Activated T-cell treated with anti-CD3 and anti-CD28 coated beads, Interleukin-2, amount 50 U/mL, for 24 hours (primary cell): ENCODE measurements at regions not wholly inside any gene's neighbourhood (a gene's known extent, or its start where the extent isn't known, plus 50 kb on each side); places are given as distances from the start of the nearest gene placed in this dataset.

Source experiments
- DNase-seq: peaks from one replicate; pipeline ENCODE4 v3.0.0-alpha.2; 2020
- H3K27ac Mint-ChIP-seq: 2 replicates; pipeline ENCODE4 v1.8.0; 2020; ENCODE audit warnings: mild to moderate bottlenecking, mixed read lengths
- H3K27me3 Mint-ChIP-seq: 2 replicates; pipeline ENCODE4 v1.8.0; 2020; ENCODE audit warnings: mixed read lengths
- H3K36me3 Mint-ChIP-seq: 2 replicates; pipeline ENCODE4 v1.8.0; 2020; ENCODE audit warnings: low read depth, mixed read lengths
- H3K4me1 Mint-ChIP-seq: 2 replicates; pipeline ENCODE4 v1.8.0; 2020; ENCODE audit warnings: low read depth, mixed read lengths
- H3K4me3 Mint-ChIP-seq: 2 replicates; pipeline ENCODE4 v1.8.0; 2020; ENCODE audit warnings: mild to moderate bottlenecking, moderate library complexity, mixed read lengths
- H3K9me3 Mint-ChIP-seq: 2 replicates; pipeline ENCODE4 v1.8.0; 2020; ENCODE audit warnings: mixed read lengths

DNA sequence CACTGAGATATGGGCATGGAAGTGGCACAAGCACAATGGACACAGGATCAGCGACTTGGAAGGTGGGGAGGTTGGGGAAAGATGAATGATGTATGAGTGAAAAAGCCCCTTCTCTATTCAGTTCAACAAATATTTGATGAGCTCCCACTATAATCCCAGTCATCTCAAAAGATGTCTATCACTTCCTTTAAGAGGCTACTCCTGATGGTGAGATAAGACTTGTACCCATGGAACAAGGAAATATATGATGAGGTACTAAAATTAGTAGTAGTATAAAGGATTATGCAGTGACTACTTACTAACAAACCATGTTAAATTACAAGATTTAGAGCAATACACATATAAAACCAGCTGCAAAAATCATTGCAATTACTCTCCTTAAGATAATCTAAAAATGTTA lies 107.8 kb upstream of the COL5A2 start:
- H3K9me3 Mint-ChIP-seq, result peaks cover 12% of the 10 kb centered on the region
- H3K36me3 Mint-ChIP-seq, result peaks cover 8% of the 10 kb centered on the region
- peak overlapping the region; percentile 85 for H3K27ac Mint-ChIP-seq
- DNase-seq, result no peak
- H3K4me1 Mint-ChIP-seq, result peaks cover 67% of the 10 kb centered on the region
- H3K27me3 Mint-ChIP-seq, result no peaks in the 10 kb centered on the region
- no peak overlapping the region for H3K4me3 Mint-ChIP-seq

DNA sequence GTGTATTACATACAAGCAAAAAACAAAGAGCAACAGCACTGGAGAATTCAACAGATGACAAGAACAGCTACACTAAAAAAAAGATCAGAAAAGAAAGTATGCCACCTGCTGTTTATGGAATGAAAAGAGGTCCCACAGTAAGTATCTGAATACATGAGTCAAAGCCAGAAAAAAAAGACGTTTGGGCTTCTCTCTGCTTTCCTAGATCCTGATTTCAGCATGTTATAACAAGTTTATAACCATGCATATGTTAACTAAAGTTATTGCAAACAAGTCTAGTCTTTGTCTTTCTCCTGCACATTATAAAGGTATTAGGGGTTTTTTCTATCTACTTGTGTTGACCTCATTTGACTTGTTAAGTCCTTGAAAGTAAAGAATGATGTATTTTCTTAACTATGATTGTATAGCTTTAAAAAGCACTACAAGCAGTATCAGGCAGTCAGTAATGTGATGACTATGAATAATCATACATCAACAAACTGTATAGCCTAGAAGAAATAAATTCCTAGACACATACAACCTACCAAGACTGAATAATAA lies 108.5 kb upstream of the COL5A2 start:
- no peaks in the 10 kb centered on the region for H3K27me3 Mint-ChIP-seq
- H3K4me1 Mint-ChIP-seq, result peaks cover 68% of the 10 kb centered on the region
- DNase-seq, result no peak
- H3K36me3 Mint-ChIP-seq, result peaks cover 8% of the 10 kb centered on the region
- H3K9me3 Mint-ChIP-seq, result peaks cover 12% of the 10 kb centered on the region
- H3K4me3 Mint-ChIP-seq, result no peak overlapping the region
- peak overlapping the region; percentile 85 for H3K27ac Mint-ChIP-seq

DNA sequence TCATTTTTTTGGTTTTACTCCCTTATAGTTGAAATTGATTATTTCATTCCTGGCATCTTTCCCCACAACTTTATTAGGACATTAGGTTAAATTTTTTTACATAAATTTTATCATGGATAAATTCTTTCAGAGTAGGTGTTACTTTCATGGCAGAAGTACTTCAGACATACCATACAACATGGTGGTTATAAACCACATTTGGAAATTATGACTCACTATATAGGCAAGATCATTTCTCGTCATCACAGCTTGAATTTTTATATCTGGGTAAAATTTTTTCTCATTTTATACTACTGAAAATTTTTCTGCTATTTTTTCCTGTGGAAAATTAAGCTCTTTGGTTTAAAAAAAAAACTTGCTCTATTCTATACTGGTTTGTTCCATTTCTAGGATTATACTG lies 111.9 kb upstream of the COL5A2 start:
- H3K27ac Mint-ChIP-seq, result peak overlapping the region; percentile 89
- peaks cover 63% of the 10 kb centered on the region for H3K4me1 Mint-ChIP-seq
- no peak overlapping the region for H3K4me3 Mint-ChIP-seq
- H3K27me3 Mint-ChIP-seq, result no peaks in the 10 kb centered on the region
- peaks cover 12% of the 10 kb centered on the region for H3K9me3 Mint-ChIP-seq
- DNase-seq, result no peak
- peaks cover 8% of the 10 kb centered on the region for H3K36me3 Mint-ChIP-seq

DNA sequence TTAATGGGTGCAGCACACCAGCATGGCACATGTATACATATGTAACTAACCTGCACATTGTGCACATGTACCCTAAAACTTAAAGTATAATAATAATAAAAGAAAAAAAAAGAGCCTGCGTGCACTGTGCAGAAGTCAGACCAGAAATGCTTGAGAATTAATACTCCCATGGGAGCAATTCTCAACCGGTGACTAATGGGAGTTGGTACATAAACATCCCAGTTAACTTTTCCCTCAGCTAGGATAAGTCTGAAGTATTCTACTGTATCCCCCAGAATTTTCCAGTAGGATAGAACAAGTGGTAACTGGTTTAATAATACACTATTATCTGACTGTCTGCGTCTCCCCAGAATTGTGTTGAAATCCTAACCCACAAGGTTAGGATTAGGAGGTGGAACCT lies 113.6 kb upstream of the COL5A2 start:
- no peak overlapping the region for H3K4me3 Mint-ChIP-seq
- H3K4me1 Mint-ChIP-seq, result peaks cover 63% of the 10 kb centered on the region
- no peaks in the 10 kb centered on the region for H3K27me3 Mint-ChIP-seq
- no peak for DNase-seq
- H3K9me3 Mint-ChIP-seq, result peaks cover 12% of the 10 kb centered on the region
- peaks cover 8% of the 10 kb centered on the region for H3K36me3 Mint-ChIP-seq
- no peak overlapping the region for H3K27ac Mint-ChIP-seq

DNA sequence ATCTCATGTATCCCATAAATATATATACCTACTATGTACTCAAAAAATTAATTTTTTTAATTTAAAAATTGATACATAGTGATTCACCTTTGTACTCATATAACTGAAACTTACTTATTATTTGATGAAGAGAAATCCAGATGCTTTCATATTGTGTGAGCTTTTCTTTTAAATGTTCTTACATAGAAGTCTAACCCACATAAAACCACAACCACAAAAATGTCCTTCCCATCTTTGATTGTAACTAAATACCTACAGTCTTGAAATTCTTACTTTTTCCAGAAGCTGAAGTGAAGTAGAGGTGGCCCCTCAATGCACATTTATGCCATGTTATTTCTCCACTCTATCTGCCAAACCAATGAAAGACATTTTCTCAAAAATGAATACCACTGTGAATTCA lies 117.9 kb upstream of the COL5A2 start:
- peaks cover 2% of the 10 kb centered on the region for H3K9me3 Mint-ChIP-seq
- no peaks in the 10 kb centered on the region for H3K27me3 Mint-ChIP-seq
- H3K4me3 Mint-ChIP-seq, result no peak overlapping the region
- H3K36me3 Mint-ChIP-seq, result peaks cover 5% of the 10 kb centered on the region
- H3K27ac Mint-ChIP-seq, result peak overlapping the region; percentile 88
- no peak for DNase-seq
- peaks cover 76% of the 10 kb centered on the region for H3K4me1 Mint-ChIP-seq

DNA sequence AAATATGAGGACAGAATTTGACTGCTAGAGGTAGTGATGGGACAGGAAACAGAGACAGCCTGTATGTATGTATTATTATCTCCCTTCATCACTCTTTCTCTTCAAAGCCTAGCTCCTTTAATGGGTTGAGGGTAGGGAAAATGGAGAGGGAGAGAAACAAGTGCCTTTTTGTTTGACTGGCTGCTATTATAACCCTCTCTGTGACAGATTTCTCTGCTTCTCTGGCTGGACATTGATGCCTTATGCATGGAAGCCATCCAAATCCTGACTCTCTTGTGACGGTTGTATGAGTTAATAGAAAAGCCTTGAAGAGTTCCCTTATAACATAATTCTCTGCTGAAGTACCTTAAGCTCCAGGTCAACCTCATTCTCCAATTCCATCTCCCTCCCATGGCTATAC lies 118.5 kb upstream of the COL5A2 start:
- peaks cover 2% of the 10 kb centered on the region for H3K9me3 Mint-ChIP-seq
- H3K4me3 Mint-ChIP-seq, result no peak overlapping the region
- peak overlapping the region; percentile 88 for H3K27ac Mint-ChIP-seq
- no peak for DNase-seq
- peaks cover 9% of the 10 kb centered on the region for H3K36me3 Mint-ChIP-seq
- no peaks in the 10 kb centered on the region for H3K27me3 Mint-ChIP-seq
- peaks cover 80% of the 10 kb centered on the region for H3K4me1 Mint-ChIP-seq

DNA sequence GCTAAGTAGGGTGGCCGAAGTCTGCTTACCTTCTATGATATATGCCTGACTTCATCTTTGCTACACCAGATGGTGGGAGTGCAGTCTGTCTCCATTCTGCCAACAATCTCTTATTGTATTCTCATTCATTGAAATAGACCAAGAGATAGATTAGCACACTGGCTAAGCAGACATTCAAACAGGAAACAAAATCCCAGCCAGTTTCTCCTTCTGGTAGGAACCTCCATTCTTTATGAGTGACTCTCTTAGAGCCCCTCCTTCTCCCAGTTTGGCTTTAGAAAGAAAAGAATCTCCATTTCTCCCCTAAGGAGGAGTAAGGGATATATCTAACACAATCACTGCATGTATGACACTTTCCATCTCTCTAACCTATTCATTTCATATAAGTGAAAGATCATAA lies 118.9 kb upstream of the COL5A2 start:
- Mint-ChIP-seq H3K27me3 (no peaks in the 10 kb centered on the region), H3K9me3 (peaks cover 3% of the 10 kb centered on the region), H3K27ac (peak overlapping the region; percentile 88), H3K4me3 (no peak overlapping the region), H3K4me1 (peaks cover 83% of the 10 kb centered on the region), H3K36me3 (peaks cover 11% of the 10 kb centered on the region)
- DNase-seq, result no peak

DNA sequence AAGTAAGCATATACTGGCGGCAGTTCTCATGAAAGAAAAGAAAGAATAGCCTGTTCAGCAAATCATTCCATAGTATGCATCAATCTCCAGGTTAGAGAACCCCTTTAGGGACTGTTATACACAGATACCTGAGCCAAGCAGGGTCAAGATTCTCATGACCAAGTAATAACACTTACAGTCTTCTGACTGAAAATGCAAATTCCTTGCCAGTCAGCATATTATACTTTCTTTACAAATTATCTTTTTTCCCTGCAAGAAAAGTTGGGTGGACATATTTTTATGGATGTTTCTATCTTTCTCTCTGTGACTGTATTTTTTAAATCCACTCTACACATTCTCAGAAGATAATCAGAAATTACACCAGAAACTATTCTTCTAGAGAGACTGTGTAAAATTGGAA lies 120.4 kb upstream of the COL5A2 start:
- no peak overlapping the region for H3K27ac Mint-ChIP-seq
- H3K4me1 Mint-ChIP-seq, result peaks cover 90% of the 10 kb centered on the region
- H3K27me3 Mint-ChIP-seq, result no peaks in the 10 kb centered on the region

DNA sequence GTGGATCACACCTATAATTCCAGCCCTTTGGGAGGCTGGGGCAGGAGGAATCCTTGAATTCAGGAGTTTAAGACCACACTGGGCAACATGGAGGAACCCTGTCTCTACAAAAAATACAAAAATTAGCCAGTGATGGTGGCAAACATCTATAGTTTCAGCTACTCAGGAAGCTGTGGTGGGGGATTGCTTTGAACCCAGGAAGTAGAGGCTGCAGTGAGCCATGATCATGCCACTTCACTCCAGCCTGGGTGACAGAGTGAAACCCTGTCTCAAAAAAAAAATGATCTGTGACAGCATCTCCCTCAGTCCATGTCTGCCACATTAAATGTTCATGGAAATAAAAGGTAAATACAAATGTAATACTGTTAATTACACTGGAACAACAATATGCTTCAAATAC lies 121.4 kb upstream of the COL5A2 start:
- Mint-ChIP-seq H3K27me3 (no peaks in the 10 kb centered on the region), H3K27ac (peak overlapping the region; percentile 91), H3K4me3 (peak overlapping the region; percentile 2), H3K36me3 (peaks cover 27% of the 10 kb centered on the region), H3K4me1 (peaks cover 90% of the 10 kb centered on the region), H3K9me3 (peaks cover 6% of the 10 kb centered on the region)
- DNase-seq, result no peak

More for the DNA sequence above, 120.4 kb upstream of the COL5A2 start:
- DNase-seq, result no peak
- Mint-ChIP-seq H3K9me3 (peaks cover 6% of the 10 kb centered on the region), H3K4me3 (no peak overlapping the region), H3K36me3 (peaks cover 22% of the 10 kb centered on the region)

DNA sequence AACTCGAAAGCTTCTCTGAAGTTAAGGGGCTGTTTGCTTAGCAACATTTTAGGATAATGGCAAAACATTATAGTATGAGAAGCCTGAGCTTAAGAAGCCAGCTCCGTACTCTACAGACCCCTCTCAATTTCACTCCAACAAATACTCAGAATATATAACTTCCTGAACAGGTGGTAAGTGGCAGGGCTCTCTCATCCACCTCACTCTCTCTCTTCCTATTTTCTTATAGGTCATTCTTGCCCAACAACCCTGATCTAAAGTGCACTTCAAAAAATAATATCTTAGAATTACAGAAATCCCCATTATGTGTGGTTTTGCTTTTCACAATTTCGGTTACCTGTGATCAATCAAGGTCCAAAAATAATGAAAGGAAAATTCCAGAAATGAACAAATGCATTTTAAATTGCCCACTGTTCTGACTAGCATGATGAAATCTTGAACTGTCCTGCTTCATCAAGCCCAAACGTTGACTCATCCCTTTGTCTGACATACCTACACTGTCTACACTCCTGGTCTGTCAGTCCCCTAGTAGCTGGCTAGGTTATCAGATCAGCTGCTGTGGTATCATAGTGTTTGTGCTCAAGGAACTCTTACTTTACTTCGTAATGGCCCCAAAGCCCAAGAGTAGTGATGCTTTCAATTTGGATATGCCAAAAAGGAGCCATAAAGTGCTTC lies 122.8 kb upstream of the COL5A2 start:
- H3K4me1 Mint-ChIP-seq, result peaks cover 85% of the 10 kb centered on the region
- H3K27ac Mint-ChIP-seq, result peak overlapping the region; percentile 92
- H3K27me3 Mint-ChIP-seq, result no peaks in the 10 kb centered on the region
- H3K4me3 Mint-ChIP-seq, result peak overlapping the region; percentile 13
- peaks cover 6% of the 10 kb centered on the region for H3K9me3 Mint-ChIP-seq
- DNase-seq, result no peak
- peaks cover 27% of the 10 kb centered on the region for H3K36me3 Mint-ChIP-seq

DNA sequence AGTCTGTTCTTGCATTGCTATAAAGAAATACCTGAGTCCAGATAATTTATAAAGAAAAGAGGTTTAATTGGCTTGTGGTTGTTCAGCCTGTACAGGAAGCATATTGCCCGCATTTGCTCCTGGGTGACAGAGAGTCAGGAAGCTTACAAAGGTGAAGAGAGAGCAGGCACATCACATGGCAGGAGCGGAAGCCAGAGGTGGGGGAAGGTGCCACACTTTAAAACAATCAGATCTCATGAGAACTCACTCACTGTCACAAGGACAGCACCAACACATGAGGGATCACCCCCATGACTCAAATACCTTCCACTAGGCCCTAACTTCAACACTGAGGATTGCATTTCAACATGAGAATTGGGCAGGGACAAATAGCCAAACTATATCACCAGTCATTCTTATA lies 124.8 kb upstream of the COL5A2 start:
- Mint-ChIP-seq H3K27me3 (no peaks in the 10 kb centered on the region), H3K9me3 (peaks cover 6% of the 10 kb centered on the region), H3K36me3 (peaks cover 27% of the 10 kb centered on the region), H3K27ac (peak overlapping the region; percentile 92), H3K4me3 (peak overlapping the region; percentile 11), H3K4me1 (peaks cover 82% of the 10 kb centered on the region)
- peak; percentile 47 for DNase-seq

DNA sequence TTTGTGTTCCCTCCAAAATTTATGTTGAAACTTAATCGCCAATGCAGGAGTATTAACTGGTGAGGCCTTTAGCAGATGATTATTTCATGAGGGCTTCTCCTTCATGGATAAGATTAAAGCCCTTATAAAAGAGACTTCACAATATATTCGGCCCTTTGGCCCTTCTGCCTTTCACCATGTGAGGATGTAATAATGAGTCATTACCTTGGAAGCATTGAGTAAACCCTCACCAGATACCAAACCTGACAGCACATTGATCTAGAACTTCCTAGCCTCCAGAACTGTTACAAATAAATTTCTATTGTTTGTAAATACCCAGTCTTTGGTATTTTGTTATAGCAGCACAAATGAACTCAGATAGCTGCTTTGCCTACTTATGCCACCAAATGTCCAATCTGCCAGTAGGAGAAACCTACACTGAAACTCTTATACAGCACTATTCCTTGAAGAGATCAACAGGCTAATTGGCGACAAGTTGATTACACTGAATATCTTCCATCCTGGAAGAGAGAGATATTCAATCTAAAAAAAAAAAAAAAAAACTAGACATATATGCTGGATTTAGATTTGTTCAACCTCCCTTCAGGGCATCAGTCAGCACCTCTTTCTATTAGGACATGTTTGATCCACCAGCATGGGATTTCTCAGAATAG lies 125.9 kb upstream of the COL5A2 start:
- Mint-ChIP-seq H3K36me3 (peaks cover 25% of the 10 kb centered on the region), H3K27me3 (no peaks in the 10 kb centered on the region), H3K4me1 (peaks cover 78% of the 10 kb centered on the region), H3K27ac (peak overlapping the region; percentile 92), H3K4me3 (no peak overlapping the region), H3K9me3 (peaks cover 6% of the 10 kb centered on the region)
- DNase-seq, result no peak

DNA sequence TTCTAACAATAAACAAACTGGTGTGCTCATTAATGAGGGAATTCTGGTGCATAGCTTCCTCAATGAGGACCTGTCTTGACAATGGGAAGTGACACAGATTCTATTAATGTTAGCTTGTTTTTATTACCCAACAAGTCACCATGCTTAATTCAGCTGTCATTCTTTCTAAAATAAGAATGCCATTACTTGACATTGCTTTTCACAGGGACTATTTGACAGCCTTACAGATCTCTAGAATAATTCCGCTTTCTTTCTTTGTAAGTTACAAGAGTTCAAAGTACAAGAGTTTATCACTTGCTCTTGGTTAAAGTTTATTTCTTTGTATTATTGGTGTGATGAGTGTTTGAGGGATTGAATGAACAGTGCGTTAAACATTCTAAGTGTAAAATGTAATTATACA lies 127.0 kb upstream of the COL5A2 start:
- Mint-ChIP-seq H3K27ac (no peak overlapping the region), H3K27me3 (no peaks in the 10 kb centered on the region), H3K4me1 (peaks cover 75% of the 10 kb centered on the region), H3K9me3 (peaks cover 5% of the 10 kb centered on the region), H3K4me3 (no peak overlapping the region), H3K36me3 (peaks cover 22% of the 10 kb centered on the region)
- no peak for DNase-seq

DNA sequence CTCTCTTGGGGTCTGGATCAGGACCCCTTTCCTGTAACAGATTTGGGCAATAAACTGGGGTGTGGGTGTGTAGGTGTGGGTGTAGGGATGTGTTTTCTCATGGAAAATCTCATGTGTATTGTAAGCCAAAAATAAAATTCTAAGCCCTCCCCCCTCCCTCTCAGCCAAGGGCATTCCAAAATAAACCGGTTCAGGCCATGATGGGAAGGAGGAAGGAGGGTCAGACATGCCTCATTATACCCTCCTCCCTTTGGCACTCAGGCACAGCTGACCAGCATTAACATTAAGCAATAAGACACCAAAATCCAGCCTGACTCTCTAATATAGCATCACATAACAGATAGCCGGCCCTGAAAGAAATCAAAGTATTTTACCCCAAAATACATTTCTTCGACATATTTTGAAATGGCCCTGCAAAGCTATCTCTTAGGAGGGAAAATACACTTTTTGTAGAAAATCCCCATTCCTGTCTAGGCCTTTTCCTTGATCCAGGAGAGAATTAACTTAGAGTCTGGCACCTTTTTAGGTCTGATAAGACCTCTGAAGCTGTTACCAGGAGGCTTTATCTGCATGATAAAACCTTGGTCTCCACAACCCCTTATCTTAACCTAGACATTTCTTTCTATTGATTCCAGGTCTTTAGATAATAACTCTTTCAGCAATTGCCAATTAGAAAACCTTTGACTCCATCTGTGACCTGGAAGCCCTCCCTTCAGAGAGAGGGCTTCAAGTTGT lies 128.7 kb upstream of the COL5A2 start:
- peaks cover 5% of the 10 kb centered on the region for H3K9me3 Mint-ChIP-seq
- DNase-seq, result no peak
- no peak overlapping the region for H3K4me3 Mint-ChIP-seq
- H3K27ac Mint-ChIP-seq, result no peak overlapping the region
- H3K4me1 Mint-ChIP-seq, result peaks cover 78% of the 10 kb centered on the region
- peaks cover 20% of the 10 kb centered on the region for H3K36me3 Mint-ChIP-seq
- H3K27me3 Mint-ChIP-seq, result no peaks in the 10 kb centered on the region

DNA sequence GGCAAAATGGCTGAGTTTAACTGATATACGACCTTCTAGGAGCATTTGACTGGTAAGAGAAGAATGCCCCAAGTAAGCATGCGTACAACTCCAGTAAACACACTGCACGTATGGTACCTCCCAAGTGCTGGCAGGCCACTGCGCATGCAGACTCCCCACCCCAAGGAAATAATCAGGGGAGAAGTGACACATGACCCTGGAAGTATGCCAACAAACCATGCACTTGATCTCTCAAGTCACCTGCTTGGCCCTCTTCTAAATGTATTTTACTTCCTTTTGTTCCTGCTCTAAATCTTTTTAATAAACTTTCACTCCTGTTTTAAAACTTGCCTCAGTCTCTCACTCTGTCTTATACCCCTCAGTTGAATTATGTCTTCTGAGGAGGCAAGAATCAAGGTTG lies 129.8 kb upstream of the COL5A2 start:
- DNase-seq, result no peak
- Mint-ChIP-seq H3K27me3 (no peaks in the 10 kb centered on the region), H3K36me3 (peaks cover 12% of the 10 kb centered on the region), H3K4me3 (no peak overlapping the region), H3K9me3 (no peaks in the 10 kb centered on the region), H3K4me1 (peaks cover 78% of the 10 kb centered on the region), H3K27ac (no peak overlapping the region)
